ENCODE measurements at regions not wholly inside any gene's neighbourhood (a gene's known extent, or its start where the extent isn't known, plus 50 kb on each side); places are given as distances from the start of the nearest gene placed in this dataset.

- Histone ChIP-seq H3K9ac (no peak overlapping the region), H3K27me3 (ENCODE audit: insufficient read depth, low read depth) (no peaks in the 10 kb centered on the region), H3K36me3 (ENCODE audit: insufficient read depth) (no peaks in the 10 kb centered on the region), H4K20me1 (ENCODE audit: insufficient read depth) (no peaks in the 10 kb centered on the region), H3K79me2 (ENCODE audit: insufficient read depth, low read depth) (no peaks in the 10 kb centered on the region), H3K27ac (no peak overlapping the region), H2AFZ (ENCODE audit: low read depth) (no peak overlapping the region), H3K4me1 (ENCODE audit: low read depth, poor library complexity, severe bottlenecking) (no peaks in the 10 kb centered on the region), H3K4me2 (no peak overlapping the region), H3K4me3 (IDR thresholded peaks at IDR 0.05; ENCODE audit: insufficient read depth, low read depth, low read length) (no peak overlapping the region)
- TF ChIP-seq CTCF (conservative IDR thresholded peaks at IDR 0.05; ENCODE audit: low read depth, low read length) = no peak
Observed at GRCh38 chr13:106852436-106852835, 284.5 kb upstream of the ARGLU1 start.

GRCh38 chr13:106850973-106851650 is 283.2 kb upstream of the ARGLU1 start:
- Histone ChIP-seq H2AFZ (ENCODE audit: low read depth) (no peak overlapping the region), H4K20me1 (ENCODE audit: insufficient read depth) (no peaks in the 10 kb centered on the region), H3K4me1 (ENCODE audit: low read depth, poor library complexity, severe bottlenecking) (no peaks in the 10 kb centered on the region), H3K4me2 (no peak overlapping the region), H3K27me3 (ENCODE audit: insufficient read depth, low read depth) (no peaks in the 10 kb centered on the region), H3K79me2 (ENCODE audit: insufficient read depth, low read depth) (no peaks in the 10 kb centered on the region), H3K27ac (no peak overlapping the region), H3K4me3 (IDR thresholded peaks at IDR 0.05; ENCODE audit: insufficient read depth, low read depth, low read length) (no peak overlapping the region), H3K36me3 (ENCODE audit: insufficient read depth) (no peaks in the 10 kb centered on the region), H3K9ac (no peak overlapping the region)
- no peak for TF ChIP-seq CTCF (conservative IDR thresholded peaks at IDR 0.05; ENCODE audit: low read depth, low read length)

GRCh38 chr13:106846571-106847448 is 278.9 kb upstream of the ARGLU1 start:
- no peaks in the 10 kb centered on the region for H3K4me1 ChIP-seq (ENCODE audit: low read depth, poor library complexity, severe bottlenecking)
- H3K27ac ChIP-seq = no peak overlapping the region
- no peak overlapping the region for H3K4me2 ChIP-seq
- no peak overlapping the region for H3K9ac ChIP-seq
- no peak overlapping the region for H3K4me3 ChIP-seq (IDR thresholded peaks at IDR 0.05; ENCODE audit: insufficient read depth, low read depth, low read length)
- H3K27me3 ChIP-seq (ENCODE audit: insufficient read depth, low read depth) = no peaks in the 10 kb centered on the region
- H2AFZ ChIP-seq (ENCODE audit: low read depth) = no peak overlapping the region
- TF ChIP-seq CTCF (conservative IDR thresholded peaks at IDR 0.05; ENCODE audit: low read depth, low read length) = no peak
- no peaks in the 10 kb centered on the region for H3K79me2 ChIP-seq (ENCODE audit: insufficient read depth, low read depth)
- H3K36me3 ChIP-seq (ENCODE audit: insufficient read depth) = no peaks in the 10 kb centered on the region
- H4K20me1 ChIP-seq (ENCODE audit: insufficient read depth) = no peaks in the 10 kb centered on the region

GRCh38 chr13:106836186-106836802 is 268.4 kb upstream of the ARGLU1 start:
- no peaks in the 10 kb centered on the region for H3K4me1 ChIP-seq (ENCODE audit: low read depth, poor library complexity, severe bottlenecking)
- H3K4me3 ChIP-seq (IDR thresholded peaks at IDR 0.05; ENCODE audit: insufficient read depth, low read depth, low read length) = no peak overlapping the region
- H3K27me3 ChIP-seq (ENCODE audit: insufficient read depth, low read depth) = no peaks in the 10 kb centered on the region
- H2AFZ ChIP-seq (ENCODE audit: low read depth) = no peak overlapping the region
- H4K20me1 ChIP-seq (ENCODE audit: insufficient read depth) = no peaks in the 10 kb centered on the region
- no peak for TF ChIP-seq CTCF (conservative IDR thresholded peaks at IDR 0.05; ENCODE audit: low read depth, low read length)
- no peaks in the 10 kb centered on the region for H3K36me3 ChIP-seq (ENCODE audit: insufficient read depth)
- no peak overlapping the region for H3K9ac ChIP-seq
- H3K4me2 ChIP-seq = no peak overlapping the region
- no peaks in the 10 kb centered on the region for H3K79me2 ChIP-seq (ENCODE audit: insufficient read depth, low read depth)
- no peak overlapping the region for H3K27ac ChIP-seq

All from KMS-11 (cell line).